ENCODE measurements at regions not wholly inside any gene's neighbourhood (a gene's known extent, or its start where the extent isn't known, plus 50 kb on each side); places are given as distances from the start of the nearest gene placed in this dataset.
A peak's percentile ranks its signal among the peaks of the same experiment; 100 is the strongest.

GRCh38 chr5:68738236-68738635, 355.6 kb upstream of the SLC30A5 start:
- TF ChIP-seq JUND (IDR thresholded peaks at IDR 0.05; ENCODE audit: low read depth), result no peak
- in situ Hi-C loops (cut with HindIII; ENCODE audit: low pct_unique_long_range_greater_than_20kb, low sequenced_read_pairs), result no loop called here
- no peak for DNase-seq (ENCODE audit: low read depth in 1 of 2, low spot score in 1 of 2)

GRCh38 chr5:68738841-68739240, 355.0 kb upstream of the SLC30A5 start:
- in situ Hi-C loops (cut with HindIII; ENCODE audit: low pct_unique_long_range_greater_than_20kb, low sequenced_read_pairs), result no loop called here
- TF ChIP-seq JUND (IDR thresholded peaks at IDR 0.05; ENCODE audit: low read depth), result no peak
- no peak for DNase-seq (ENCODE audit: low read depth in 1 of 2, low spot score in 1 of 2)

DNA sequence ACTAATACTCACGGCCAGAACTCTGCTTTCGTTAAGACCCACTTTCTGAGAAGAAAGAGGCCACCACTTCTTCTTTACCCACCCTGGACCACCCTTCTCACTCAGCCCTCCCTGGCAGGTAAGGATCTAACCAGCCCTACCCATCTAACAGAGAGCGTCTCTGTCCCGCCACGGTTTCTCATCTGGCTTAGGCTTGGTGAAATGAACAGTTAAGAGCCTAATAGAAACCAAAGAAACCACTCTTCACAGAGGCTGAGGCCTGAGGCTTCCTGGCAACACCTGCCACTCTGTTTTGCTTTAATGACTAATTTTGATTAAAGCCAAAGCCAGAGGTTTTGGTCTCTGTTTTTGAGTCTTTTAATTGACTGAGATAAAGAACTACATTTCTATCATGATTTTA, 354.1 kb upstream of the SLC30A5 start:
- in situ Hi-C loops (cut with HindIII; ENCODE audit: low pct_unique_long_range_greater_than_20kb, low sequenced_read_pairs), result no loop called here
- no peak for DNase-seq (ENCODE audit: low read depth in 1 of 2, low spot score in 1 of 2)
- TF ChIP-seq JUND (IDR thresholded peaks at IDR 0.05; ENCODE audit: low read depth), result no peak

- no peak for DNase-seq (ENCODE audit: low read depth in 1 of 2, low spot score in 1 of 2)
- in situ Hi-C loops (cut with HindIII; ENCODE audit: low pct_unique_long_range_greater_than_20kb, low sequenced_read_pairs), result no loop called here
- TF ChIP-seq JUND (IDR thresholded peaks at IDR 0.05; ENCODE audit: low read depth), result no peak
Observed at GRCh38 chr5:68740226-68740910, 353.4 kb upstream of the SLC30A5 start.

DNA sequence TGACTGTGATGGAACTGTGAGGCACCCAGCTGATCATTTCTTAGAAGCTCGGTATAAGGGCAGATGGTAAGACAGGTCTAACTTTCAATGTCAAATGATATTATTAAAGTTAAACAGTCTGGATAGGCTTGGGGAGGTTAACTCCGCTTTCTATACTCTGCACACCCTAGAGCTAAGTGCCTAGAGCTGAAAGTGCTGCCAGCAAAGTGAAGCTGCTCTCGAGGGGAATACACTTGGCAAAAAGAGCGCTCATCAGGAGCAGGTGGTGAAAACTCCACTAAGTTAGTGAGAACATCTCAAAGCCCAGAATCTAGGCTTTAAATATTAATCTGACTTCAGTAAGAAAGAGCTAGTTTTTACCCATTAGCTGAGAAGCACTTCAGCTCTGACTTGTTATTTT, 349.6 kb upstream of the SLC30A5 start:
- in situ Hi-C loops (cut with HindIII; ENCODE audit: low pct_unique_long_range_greater_than_20kb, low sequenced_read_pairs), result no loop called here
- no peak for DNase-seq (ENCODE audit: low read depth in 1 of 2, low spot score in 1 of 2)
- TF ChIP-seq JUND (IDR thresholded peaks at IDR 0.05; ENCODE audit: low read depth), result no peak

DNA sequence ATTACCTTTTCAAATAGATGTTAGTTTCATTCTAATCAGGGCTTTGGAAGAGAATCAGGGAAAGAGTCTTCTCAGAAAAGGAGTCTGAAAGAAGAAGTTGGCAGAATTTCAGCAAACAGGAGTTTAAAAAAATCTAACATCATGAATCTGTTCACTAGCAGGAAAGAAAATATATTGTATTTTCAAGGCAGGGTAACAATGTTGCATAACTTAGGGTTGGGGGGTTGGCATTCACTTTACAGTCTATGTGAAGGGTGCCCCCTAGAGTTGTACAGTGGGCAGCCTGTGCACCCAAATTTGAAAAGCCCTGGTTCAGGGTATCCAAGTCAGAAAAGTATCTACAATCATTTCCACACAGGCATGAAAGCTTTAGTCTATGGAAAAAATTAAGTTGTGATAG, 348.4 kb upstream of the SLC30A5 start:
- peak in 1 of 2 experiments; percentile 22 for DNase-seq (ENCODE audit: low read depth in 1 of 2, low spot score in 1 of 2)
- no peak for TF ChIP-seq JUND (IDR thresholded peaks at IDR 0.05; ENCODE audit: low read depth)
- in situ Hi-C loops (cut with HindIII; ENCODE audit: low pct_unique_long_range_greater_than_20kb, low sequenced_read_pairs), result no loop called here

DNA sequence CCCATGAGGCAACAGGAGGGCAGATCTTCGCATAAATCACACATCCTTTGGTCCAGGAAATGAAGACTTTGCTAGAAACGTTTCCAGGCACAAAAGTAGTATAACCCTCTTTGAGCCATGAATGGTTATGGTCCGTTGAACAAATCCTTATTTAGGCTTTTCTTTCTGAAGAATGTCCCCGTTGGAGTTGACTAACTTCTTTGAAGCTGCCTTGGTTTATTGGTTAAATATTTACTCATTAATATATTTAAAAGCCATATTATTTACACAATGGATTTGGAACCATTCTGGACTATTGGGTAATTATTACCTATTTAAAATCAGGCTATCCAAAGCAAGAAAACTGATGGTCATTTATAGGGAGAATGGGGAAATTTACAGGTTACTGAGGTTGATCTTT, 347.6 kb upstream of the SLC30A5 start:
- no peak for TF ChIP-seq JUND (IDR thresholded peaks at IDR 0.05; ENCODE audit: low read depth)
- DNase-seq (ENCODE audit: low read depth in 1 of 2, low spot score in 1 of 2), result no peak
- in situ Hi-C loops (cut with HindIII; ENCODE audit: low pct_unique_long_range_greater_than_20kb, low sequenced_read_pairs), result no loop called here

GRCh38 chr5:68746643-68747420, 347.0 kb upstream of the SLC30A5 start:
- TF ChIP-seq JUND (IDR thresholded peaks at IDR 0.05; ENCODE audit: low read depth), result no peak
- DNase-seq (ENCODE audit: low read depth in 1 of 2, low spot score in 1 of 2), result peak in 1 of 2 experiments; percentile 3
- in situ Hi-C loops (cut with HindIII; ENCODE audit: low pct_unique_long_range_greater_than_20kb, low sequenced_read_pairs), result no loop called here

DNA sequence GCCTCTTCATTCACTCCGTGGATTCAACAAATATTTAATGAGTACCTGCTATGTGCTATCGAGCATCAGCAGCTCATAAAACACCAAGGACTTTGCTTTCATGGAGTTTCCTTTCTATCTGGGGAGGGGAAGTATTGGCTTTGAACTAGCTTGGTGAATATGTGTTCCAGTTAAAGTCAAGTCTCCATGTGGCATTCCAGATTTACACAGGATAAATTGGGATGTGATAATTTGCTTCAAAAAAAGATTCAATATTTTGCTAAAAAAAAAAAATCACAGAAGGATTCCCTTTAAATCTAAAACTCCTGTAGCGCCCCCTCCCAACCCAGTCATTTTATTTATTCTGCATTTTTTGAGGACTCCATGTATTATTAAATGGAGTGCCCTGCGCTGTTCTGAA, 346.3 kb upstream of the SLC30A5 start:
- no peak for DNase-seq (ENCODE audit: low read depth in 1 of 2, low spot score in 1 of 2)
- TF ChIP-seq JUND (IDR thresholded peaks at IDR 0.05; ENCODE audit: low read depth), result no peak
- in situ Hi-C loops (cut with HindIII; ENCODE audit: low pct_unique_long_range_greater_than_20kb, low sequenced_read_pairs), result no loop called here

- in situ Hi-C loops (cut with HindIII; ENCODE audit: low pct_unique_long_range_greater_than_20kb, low sequenced_read_pairs), result no loop called here
- no peak for TF ChIP-seq JUND (IDR thresholded peaks at IDR 0.05; ENCODE audit: low read depth)
- DNase-seq (ENCODE audit: low read depth in 1 of 2, low spot score in 1 of 2), result no peak
Observed at GRCh38 chr5:68748101-68748500, 345.7 kb upstream of the SLC30A5 start.

DNA sequence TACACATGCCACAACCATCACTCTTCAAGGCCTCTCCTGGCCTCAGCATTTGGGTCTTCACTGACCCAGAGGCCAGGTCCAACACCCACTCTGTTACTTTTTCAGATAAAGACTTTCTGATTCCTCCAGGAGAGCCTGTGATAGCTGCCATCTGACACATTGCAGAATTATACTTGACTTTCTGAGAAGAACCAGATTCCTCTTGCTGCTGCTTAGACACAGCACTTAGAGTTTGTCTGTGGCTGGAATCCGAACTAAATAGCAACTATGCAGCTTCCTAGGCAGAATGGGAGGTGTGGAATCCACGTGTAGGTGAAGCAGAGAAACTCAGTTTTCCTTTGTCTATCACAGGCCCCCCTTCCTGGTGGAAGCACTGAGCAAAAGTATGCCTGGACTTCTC, 344.7 kb upstream of the SLC30A5 start:
- no peak for DNase-seq (ENCODE audit: low read depth in 1 of 2, low spot score in 1 of 2)
- no peak for TF ChIP-seq JUND (IDR thresholded peaks at IDR 0.05; ENCODE audit: low read depth)
- in situ Hi-C loops (cut with HindIII; ENCODE audit: low pct_unique_long_range_greater_than_20kb, low sequenced_read_pairs), result no loop called here

GRCh38 chr5:68749631-68750030, 344.2 kb upstream of the SLC30A5 start:
- TF ChIP-seq JUND (IDR thresholded peaks at IDR 0.05; ENCODE audit: low read depth), result no peak
- in situ Hi-C loops (cut with HindIII; ENCODE audit: low pct_unique_long_range_greater_than_20kb, low sequenced_read_pairs), result no loop called here
- peak in 1 of 2 experiments; percentile 24 for DNase-seq (ENCODE audit: low read depth in 1 of 2, low spot score in 1 of 2)

GRCh38 chr5:68751661-68752060, 342.2 kb upstream of the SLC30A5 start:
- no peak for DNase-seq (ENCODE audit: low read depth in 1 of 2, low spot score in 1 of 2)
- in situ Hi-C loops (cut with HindIII; ENCODE audit: low pct_unique_long_range_greater_than_20kb, low sequenced_read_pairs), result no loop called here
- no peak for TF ChIP-seq JUND (IDR thresholded peaks at IDR 0.05; ENCODE audit: low read depth)

Data from T47D (cell line).